PC-9 (cell line): ENCODE measurements at regions not wholly inside any gene's neighbourhood (a gene's known extent, or its start where the extent isn't known, plus 50 kb on each side); places are given as distances from the start of the nearest gene placed in this dataset.

ENCODE experiments used
- EZH2 ChIP-seq: fragments of 200-600 bp; sonication (generic); IDR thresholded peaks from 2 replicates; pipeline ENCODE4 v1.8.0; 2017; ENCODE audit warnings: antibody characterized with exemption, low read depth
- TF ChIP-seq, protein P1 (sequence below): fragments of 200-600 bp; sonication (generic); conservative IDR thresholded peaks from 2 replicates; pipeline ENCODE4 v1.6.1; 2017; ENCODE audit warnings: mixed run types, antibody characterized with exemption, mild to moderate bottlenecking, moderate library complexity

DNA sequence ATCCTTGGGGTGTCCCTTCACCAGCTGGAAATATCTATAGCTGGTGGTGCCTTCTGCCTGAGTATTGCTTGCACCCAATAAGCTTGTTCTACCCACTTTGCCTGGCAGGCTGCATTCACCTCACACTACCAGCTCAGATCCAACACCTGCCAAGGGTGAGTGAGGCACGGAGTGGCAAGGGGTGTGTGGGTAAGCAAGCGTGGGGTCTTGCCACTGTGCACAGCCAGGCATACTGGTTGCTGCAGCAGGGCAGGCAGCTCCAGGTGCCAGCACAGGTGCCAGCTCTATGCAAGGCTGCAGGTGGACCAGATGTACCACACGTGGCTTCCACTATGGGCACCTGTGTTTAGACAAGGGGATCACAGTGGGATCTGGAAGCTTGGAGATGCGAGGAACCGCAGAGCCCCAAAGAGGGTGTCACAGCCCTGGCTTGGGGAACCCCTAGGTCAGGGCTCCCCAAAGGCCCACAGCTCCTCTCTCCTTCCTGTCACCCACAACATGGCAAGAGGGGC lies 167.7 kb upstream of the MRPS30 start:
- TF ChIP-seq, protein P1, sequence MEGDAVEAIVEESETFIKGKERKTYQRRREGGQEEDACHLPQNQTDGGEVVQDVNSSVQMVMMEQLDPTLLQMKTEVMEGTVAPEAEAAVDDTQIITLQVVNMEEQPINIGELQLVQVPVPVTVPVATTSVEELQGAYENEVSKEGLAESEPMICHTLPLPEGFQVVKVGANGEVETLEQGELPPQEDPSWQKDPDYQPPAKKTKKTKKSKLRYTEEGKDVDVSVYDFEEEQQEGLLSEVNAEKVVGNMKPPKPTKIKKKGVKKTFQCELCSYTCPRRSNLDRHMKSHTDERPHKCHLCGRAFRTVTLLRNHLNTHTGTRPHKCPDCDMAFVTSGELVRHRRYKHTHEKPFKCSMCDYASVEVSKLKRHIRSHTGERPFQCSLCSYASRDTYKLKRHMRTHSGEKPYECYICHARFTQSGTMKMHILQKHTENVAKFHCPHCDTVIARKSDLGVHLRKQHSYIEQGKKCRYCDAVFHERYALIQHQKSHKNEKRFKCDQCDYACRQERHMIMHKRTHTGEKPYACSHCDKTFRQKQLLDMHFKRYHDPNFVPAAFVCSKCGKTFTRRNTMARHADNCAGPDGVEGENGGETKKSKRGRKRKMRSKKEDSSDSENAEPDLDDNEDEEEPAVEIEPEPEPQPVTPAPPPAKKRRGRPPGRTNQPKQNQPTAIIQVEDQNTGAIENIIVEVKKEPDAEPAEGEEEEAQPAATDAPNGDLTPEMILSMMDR = no peak
- TF ChIP-seq EZH2 = no peak
